Gastrocnemius medialis (tissue), 4 donors: ENCODE measurements at regions not wholly inside any gene's neighbourhood (a gene's known extent, or its start where the extent isn't known, plus 50 kb on each side); places are given as distances from the start of the nearest gene placed in this dataset.

Experiments
- ATAC-seq, 2 donors: fragments of 150-250 bp; one replicate each; pipeline ENCODE4 v1.9.1; 2016
- DNase-seq, 2 donors: peaks; one replicate each; pipeline ENCODE4 v3.0.0-alpha.2; 2019
- H3K27ac ChIP-seq, 4 donors: fragments of 200-600 bp; sonication (generic); 1 replicate in 1 of 4; 2 replicates in 3 of 4; pipeline ENCODE4 v1.5.1; 2016 to 2018; ENCODE audit warnings: mild to moderate bottlenecking in 2 of 4, moderate library complexity in 1 of 4
- H3K27me3 ChIP-seq, 3 donors: fragments of 200-600 bp; sonication (generic) in 2 of 3; 1 replicate in 1 of 3; 2 replicates in 2 of 3; pipeline versions ENCODE4 v1.5.1 to v1.6.0; 2016 to 2019; ENCODE audit warnings: mild to moderate bottlenecking in 1 of 3, moderate library complexity in 1 of 3
- H3K36me3 ChIP-seq, 2 donors: fragments of 200-600 bp; sonication (generic) in 1 of 2; one replicate each; pipeline ENCODE4 v1.5.1; 2017 to 2018
- H3K4me1 ChIP-seq, 2 donors: fragments of 200-600 bp; sonication (generic) in 1 of 2; one replicate each; pipeline ENCODE4 v1.5.1; 2016 to 2017; ENCODE audit warnings: mild to moderate bottlenecking in 2 of 2
- H3K4me3 ChIP-seq, 4 donors: fragments of 200-600 bp; sonication (generic) in 3 of 4; 1 replicate in 1 of 4; 2 replicates in 3 of 4; pipeline ENCODE4 v1.5.1; 2016 to 2019; ENCODE audit warnings: mild to moderate bottlenecking in 2 of 4
- H3K9me3 ChIP-seq, 3 donors: fragments of 200-600 bp; sonication (generic) in 2 of 3; 1 replicate in 1 of 3; 2 replicates in 2 of 3; pipeline ENCODE4 v1.5.1; 2016 to 2019
- CTCF ChIP-seq, 5 experiments: fragments of 450-650 bp in 3 of 5; fragments of 200-600 bp in 2 of 5; sonication (generic) in 2 of 5; IDR thresholded peaks in 4 of 5; conservative IDR thresholded peaks in 1 of 5; 1 replicate in 4 of 5; 2 replicates in 1 of 5; pipeline ENCODE4 v1.5.1; 2016 to 2019; ENCODE audit warnings: antibody characterized with exemption in 5 of 5, mild to moderate bottlenecking in 3 of 5, moderate library complexity in 3 of 5
- POLR2A ChIP-seq, 2 donors: fragments of 450-650 bp; IDR thresholded peaks; one replicate each; pipeline ENCODE4 v1.6.1; 2017; ENCODE audit warnings: antibody characterized with exemption in 2 of 2, mild to moderate bottlenecking in 2 of 2, moderate library complexity in 2 of 2
- in situ Hi-C, 4 donors: fragments of 200-750 bp; cut with MboI; loops; one replicate each; pipeline versions ENCODE4 v1.15.0 to v1.8.0; 2017; ENCODE audit warnings: low sequenced_read_pairs in 4 of 4
- intact Hi-C: fragments of 100-400 bp; cut with DNase I; formaldehyde crosslinking; loops from one replicate; pipeline ENCODE4 v1.15.1; 2023; ENCODE audit warnings: low total_unique reads

GRCh38 chr2:215667585-215668377 is 231.9 kb upstream of the FN1 start:
- no peaks in the 10 kb centered on the region for H3K4me1 ChIP-seq
- no peak overlapping the region for H3K4me3 ChIP-seq
- ATAC-seq, result no peak
- H3K36me3 ChIP-seq, result no peaks in the 10 kb centered on the region
- H3K27ac ChIP-seq, result no peak overlapping the region
- no peak for TF ChIP-seq CTCF (IDR thresholded peaks at IDR 0.05 in 4 of 5, conservative IDR thresholded peaks at IDR 0.05 in 1 of 5)
- no peak for TF ChIP-seq POLR2A (IDR thresholded peaks at IDR 0.05)
- no peak for DNase-seq
- intact Hi-C loops, result no loop called here
- in situ Hi-C loops, result no loop called here
- H3K9me3 ChIP-seq, result no peaks in the 10 kb centered on the region
- H3K27me3 ChIP-seq, result no peaks in the 10 kb centered on the region

- no peak overlapping the region for H3K4me3 ChIP-seq
- no peaks in the 10 kb centered on the region for H3K27me3 ChIP-seq
- intact Hi-C loops, result no loop called here
- in situ Hi-C loops, result no loop called here
- TF ChIP-seq POLR2A (IDR thresholded peaks at IDR 0.05) (no peak), CTCF (IDR thresholded peaks at IDR 0.05 in 4 of 5, conservative IDR thresholded peaks at IDR 0.05 in 1 of 5) (no peak)
- DNase-seq (peak in 1 of 2 donors; percentile 20), ATAC-seq (peak in 1 of 2 donors; percentile 49)
- H3K27ac ChIP-seq, result no peak overlapping the region
- H3K9me3 ChIP-seq, result no peaks in the 10 kb centered on the region
- no peaks in the 10 kb centered on the region for H3K36me3 ChIP-seq
- H3K4me1 ChIP-seq, result no peaks in the 10 kb centered on the region
Observed at GRCh38 chr2:215664847-215665525, 229.1 kb upstream of the FN1 start.

- TF ChIP-seq POLR2A (IDR thresholded peaks at IDR 0.05), result no peak
- no peak for TF ChIP-seq CTCF (IDR thresholded peaks at IDR 0.05 in 4 of 5, conservative IDR thresholded peaks at IDR 0.05 in 1 of 5)
- no peaks in the 10 kb centered on the region for H3K4me1 ChIP-seq
- no peak overlapping the region for H3K27ac ChIP-seq
- DNase-seq (no peak), ATAC-seq (no peak)
- no peak overlapping the region for H3K4me3 ChIP-seq
- no peaks in the 10 kb centered on the region for H3K36me3 ChIP-seq
- no peaks in the 10 kb centered on the region for H3K27me3 ChIP-seq
- in situ Hi-C loops (no loop called here), intact Hi-C loops (no loop called here)
- no peaks in the 10 kb centered on the region for H3K9me3 ChIP-seq
Observed at GRCh38 chr2:215662715-215663114, 226.8 kb upstream of the FN1 start.

DNA sequence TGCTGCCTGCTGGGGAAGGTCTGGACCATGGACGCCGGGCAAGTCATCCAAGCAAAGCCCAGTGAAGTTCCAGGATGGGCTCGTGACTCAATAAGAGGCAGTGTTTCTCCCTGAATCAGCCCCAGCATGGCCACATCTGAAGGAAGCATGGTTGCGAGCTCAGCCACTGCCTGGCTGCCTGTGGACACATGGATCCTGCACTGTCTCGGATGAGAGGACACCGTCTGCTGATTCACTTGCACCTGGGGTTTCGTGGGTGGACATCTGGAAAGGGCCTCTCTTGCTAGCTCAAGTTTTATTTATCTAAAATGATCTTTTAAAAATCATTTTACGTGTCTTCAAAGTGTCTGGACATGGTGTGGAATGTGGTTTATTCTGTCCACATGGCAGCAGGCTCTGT is 224.8 kb upstream of the FN1 start:
- no peaks in the 10 kb centered on the region for H3K36me3 ChIP-seq
- H3K4me3 ChIP-seq, result no peak overlapping the region
- no peaks in the 10 kb centered on the region for H3K9me3 ChIP-seq
- no peak for TF ChIP-seq CTCF (IDR thresholded peaks at IDR 0.05 in 4 of 5, conservative IDR thresholded peaks at IDR 0.05 in 1 of 5)
- no peak for TF ChIP-seq POLR2A (IDR thresholded peaks at IDR 0.05)
- DNase-seq, result peak in 1 of 2 donors; percentile 16
- no peak for ATAC-seq
- no peaks in the 10 kb centered on the region for H3K27me3 ChIP-seq
- H3K4me1 ChIP-seq, result no peaks in the 10 kb centered on the region
- intact Hi-C loops (no loop called here), in situ Hi-C loops (no loop called here)
- no peak overlapping the region for H3K27ac ChIP-seq
